ENCODE measurements at regions not wholly inside any gene's neighbourhood (a gene's known extent, or its start where the extent isn't known, plus 50 kb on each side); places are given as distances from the start of the nearest gene placed in this dataset.

DNA sequence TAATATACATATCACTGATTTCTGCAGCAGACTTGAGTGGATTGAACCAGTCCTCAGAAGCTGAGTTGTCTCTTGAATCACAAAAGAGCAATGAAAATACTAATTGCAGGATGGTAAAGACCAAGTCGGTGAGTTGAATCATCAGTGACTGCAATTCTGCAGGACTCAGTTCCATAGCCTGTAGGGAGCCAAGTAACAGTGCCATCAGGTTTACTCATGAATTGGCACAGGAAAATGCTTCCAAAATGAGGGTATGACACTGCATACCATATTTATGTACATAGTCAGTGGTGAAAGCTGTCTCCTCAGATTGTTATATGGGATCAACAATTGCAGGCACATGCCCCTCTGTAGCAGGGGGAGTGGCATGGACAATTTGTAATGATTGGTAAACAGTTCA is 192.8 kb downstream of the CCNG2 start:
- TF ChIP-seq, protein P1, sequence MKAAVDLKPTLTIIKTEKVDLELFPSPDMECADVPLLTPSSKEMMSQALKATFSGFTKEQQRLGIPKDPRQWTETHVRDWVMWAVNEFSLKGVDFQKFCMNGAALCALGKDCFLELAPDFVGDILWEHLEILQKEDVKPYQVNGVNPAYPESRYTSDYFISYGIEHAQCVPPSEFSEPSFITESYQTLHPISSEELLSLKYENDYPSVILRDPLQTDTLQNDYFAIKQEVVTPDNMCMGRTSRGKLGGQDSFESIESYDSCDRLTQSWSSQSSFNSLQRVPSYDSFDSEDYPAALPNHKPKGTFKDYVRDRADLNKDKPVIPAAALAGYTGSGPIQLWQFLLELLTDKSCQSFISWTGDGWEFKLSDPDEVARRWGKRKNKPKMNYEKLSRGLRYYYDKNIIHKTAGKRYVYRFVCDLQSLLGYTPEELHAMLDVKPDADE (IDR thresholded peaks at IDR 0.05), result no peak
- TF ChIP-seq, protein P2, sequence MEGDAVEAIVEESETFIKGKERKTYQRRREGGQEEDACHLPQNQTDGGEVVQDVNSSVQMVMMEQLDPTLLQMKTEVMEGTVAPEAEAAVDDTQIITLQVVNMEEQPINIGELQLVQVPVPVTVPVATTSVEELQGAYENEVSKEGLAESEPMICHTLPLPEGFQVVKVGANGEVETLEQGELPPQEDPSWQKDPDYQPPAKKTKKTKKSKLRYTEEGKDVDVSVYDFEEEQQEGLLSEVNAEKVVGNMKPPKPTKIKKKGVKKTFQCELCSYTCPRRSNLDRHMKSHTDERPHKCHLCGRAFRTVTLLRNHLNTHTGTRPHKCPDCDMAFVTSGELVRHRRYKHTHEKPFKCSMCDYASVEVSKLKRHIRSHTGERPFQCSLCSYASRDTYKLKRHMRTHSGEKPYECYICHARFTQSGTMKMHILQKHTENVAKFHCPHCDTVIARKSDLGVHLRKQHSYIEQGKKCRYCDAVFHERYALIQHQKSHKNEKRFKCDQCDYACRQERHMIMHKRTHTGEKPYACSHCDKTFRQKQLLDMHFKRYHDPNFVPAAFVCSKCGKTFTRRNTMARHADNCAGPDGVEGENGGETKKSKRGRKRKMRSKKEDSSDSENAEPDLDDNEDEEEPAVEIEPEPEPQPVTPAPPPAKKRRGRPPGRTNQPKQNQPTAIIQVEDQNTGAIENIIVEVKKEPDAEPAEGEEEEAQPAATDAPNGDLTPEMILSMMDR (conservative IDR thresholded peaks at IDR 0.05; ENCODE audit: low read depth in 2 of 2), result no peak
- TF ChIP-seq POLR2AphosphoS5 (IDR thresholded peaks at IDR 0.05; ENCODE audit: low read depth) (no peak), EZH2 (IDR thresholded peaks at IDR 0.05; ENCODE audit: low read depth, unreplicated experiment) (no peak), EZH2phosphoT487 (IDR thresholded peaks at IDR 0.05; ENCODE audit: unreplicated experiment) (no peak)
- TF ChIP-seq, protein P3, sequence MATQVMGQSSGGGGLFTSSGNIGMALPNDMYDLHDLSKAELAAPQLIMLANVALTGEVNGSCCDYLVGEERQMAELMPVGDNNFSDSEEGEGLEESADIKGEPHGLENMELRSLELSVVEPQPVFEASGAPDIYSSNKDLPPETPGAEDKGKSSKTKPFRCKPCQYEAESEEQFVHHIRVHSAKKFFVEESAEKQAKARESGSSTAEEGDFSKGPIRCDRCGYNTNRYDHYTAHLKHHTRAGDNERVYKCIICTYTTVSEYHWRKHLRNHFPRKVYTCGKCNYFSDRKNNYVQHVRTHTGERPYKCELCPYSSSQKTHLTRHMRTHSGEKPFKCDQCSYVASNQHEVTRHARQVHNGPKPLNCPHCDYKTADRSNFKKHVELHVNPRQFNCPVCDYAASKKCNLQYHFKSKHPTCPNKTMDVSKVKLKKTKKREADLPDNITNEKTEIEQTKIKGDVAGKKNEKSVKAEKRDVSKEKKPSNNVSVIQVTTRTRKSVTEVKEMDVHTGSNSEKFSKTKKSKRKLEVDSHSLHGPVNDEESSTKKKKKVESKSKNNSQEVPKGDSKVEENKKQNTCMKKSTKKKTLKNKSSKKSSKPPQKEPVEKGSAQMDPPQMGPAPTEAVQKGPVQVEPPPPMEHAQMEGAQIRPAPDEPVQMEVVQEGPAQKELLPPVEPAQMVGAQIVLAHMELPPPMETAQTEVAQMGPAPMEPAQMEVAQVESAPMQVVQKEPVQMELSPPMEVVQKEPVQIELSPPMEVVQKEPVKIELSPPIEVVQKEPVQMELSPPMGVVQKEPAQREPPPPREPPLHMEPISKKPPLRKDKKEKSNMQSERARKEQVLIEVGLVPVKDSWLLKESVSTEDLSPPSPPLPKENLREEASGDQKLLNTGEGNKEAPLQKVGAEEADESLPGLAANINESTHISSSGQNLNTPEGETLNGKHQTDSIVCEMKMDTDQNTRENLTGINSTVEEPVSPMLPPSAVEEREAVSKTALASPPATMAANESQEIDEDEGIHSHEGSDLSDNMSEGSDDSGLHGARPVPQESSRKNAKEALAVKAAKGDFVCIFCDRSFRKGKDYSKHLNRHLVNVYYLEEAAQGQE (IDR thresholded peaks at IDR 0.05; ENCODE audit: unreplicated experiment), result no peak
